Femur (tissue), 1 donor: ENCODE measurements at regions not wholly inside any gene's neighbourhood (a gene's known extent, or its start where the extent isn't known, plus 50 kb on each side); places are given as distances from the start of the nearest gene placed in this dataset.
"Not testable (repeated sequence)": the region's sequence is repeated elsewhere in the genome, so short reads cannot be mapped to it uniquely, and the experiment has no call there.

ENCODE experiments used
- DNase-seq: peaks from one replicate; pipeline ENCODE4 v3.0.0-alpha.2; 2017

GRCh38 chr1:149366402-149366801 lies 108.4 kb upstream of the NBPF19 start:
- not testable (repeated sequence) for DNase-seq

DNA sequence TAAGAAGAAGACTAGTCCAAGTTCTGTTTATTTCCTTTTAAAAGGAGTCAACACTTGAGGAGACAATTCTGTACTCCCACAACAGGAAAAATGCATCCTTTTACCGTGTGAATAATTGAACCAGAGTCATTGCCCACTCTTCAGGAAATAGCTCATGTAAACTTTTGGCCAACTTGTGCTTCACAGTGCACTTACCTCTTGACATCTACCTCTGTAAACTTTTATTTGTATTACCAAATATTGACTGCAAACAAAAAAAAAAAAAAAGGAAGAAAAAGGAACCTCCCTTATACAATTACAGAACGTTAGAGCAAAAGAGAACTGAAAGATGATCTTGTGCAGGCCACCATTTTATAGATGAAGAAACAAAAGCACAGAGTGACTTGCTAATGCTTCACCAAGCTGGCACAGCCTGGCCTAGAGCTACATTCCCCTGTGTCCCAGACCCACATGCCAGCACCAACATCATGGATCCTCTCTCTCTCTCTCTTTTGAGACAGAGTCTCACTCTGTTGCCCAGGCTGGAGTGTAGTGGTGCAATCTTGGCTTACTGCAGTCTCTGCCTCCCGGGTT lies 107.3 kb upstream of the NBPF19 start:
- DNase-seq, result not testable (repeated sequence)

GRCh38 chr1:149368337-149368736 lies 106.5 kb upstream of the NBPF19 start:
- not testable (repeated sequence) for DNase-seq

DNA sequence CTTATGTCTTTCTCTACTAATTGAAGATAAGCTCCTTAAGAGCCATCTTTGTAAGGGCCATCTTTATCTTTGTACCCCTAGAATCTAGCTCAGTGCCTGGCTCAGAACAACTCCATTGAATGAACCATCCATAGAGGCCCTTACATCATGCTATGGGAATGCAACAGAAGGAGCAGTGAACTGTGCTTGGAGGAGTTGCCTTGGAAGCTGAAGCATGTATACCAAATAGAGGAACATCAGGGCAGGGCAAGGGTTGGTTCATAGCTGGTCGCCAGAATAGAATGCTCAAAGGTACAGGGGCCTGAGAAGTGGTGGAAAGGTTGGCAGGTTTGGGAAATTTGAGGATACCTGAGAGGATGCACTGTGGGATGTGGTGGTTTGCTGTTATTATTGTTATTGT lies 105.8 kb upstream of the NBPF19 start:
- not testable (repeated sequence) for DNase-seq

- DNase-seq, result not testable (repeated sequence)
Observed at GRCh38 chr1:149371955-149372354, 102.9 kb upstream of the NBPF19 start.

DNA sequence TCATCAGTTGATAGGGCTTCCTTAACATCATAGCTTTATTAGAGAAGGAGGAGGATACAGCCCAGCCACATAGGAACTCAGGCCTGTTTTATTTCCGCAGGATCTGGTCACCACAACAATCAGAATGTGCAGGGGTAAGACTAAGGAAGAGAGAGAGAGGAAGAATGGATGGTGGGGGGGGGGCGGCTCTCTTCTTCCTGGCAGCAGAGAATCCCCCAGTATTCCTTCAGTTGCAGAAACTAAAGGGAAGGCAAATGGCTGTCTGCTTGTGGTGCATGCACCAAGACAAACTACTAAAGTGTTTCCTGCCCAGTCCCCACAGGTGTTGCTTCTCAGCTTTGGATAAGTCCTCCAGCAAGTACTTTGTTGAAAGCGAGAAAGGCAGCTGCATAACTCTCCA lies 96.4 kb upstream of the NBPF19 start:
- not testable (repeated sequence) for DNase-seq

DNA sequence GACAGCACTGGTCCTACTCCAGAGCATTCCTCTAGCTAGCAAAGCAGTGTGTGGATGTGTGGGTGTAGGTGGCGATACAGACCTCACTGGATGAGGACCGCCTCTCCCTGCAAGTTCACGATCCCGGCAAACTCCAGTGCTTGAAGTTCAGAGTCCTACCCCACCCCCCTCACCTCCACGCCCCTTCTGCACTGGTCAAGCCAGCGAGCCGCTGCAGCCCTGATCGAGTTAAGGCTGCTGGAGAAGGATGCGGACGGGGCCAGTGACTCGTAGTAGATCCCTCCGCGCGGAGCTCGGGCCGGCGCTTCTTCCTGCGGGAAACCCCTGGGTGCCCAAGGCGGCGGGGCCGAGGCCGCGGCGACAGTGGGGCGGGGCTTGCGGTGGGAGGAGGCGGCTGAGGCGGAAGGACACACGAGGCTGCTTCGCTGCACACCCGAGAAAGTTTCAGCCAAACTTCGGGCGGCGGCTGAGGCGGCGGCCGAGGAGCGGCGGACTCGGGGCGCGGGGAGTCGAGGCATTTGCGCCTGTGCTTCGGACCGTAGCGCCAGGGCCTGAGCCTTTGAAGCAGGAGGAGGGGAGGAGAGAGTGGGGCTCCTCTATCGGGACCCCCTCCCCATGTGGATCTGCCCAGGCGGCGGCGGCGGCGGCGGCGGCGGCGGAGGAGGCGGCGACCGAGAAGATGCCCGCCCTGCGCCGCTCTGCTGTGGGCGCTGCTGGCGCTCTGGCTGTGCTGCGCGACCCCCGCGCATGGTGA lies 84.5 kb upstream of the NBPF19 start:
- peak; percentile 82 for DNase-seq

DNA sequence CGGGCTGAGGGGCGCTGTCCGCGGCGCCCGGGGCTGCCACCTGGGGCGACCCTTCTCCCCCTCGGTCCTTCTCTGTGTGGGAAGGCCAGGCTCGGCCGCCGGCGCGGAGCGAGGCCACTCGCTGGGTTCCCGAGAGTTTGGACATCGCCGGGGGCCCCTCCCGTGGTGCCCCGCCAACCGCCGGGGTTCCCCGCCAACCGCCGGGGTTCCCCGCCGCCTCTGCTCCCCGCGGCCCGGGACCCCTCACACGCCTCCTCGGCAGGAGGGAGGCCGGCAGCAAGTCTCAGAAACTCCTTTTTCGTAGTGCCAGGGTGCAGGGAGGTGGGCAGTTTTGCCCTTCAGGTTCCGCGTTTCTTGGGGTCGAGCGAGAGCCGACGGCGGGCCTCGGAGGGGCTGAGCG lies 83.9 kb upstream of the NBPF19 start:
- not testable (repeated sequence) for DNase-seq

DNA sequence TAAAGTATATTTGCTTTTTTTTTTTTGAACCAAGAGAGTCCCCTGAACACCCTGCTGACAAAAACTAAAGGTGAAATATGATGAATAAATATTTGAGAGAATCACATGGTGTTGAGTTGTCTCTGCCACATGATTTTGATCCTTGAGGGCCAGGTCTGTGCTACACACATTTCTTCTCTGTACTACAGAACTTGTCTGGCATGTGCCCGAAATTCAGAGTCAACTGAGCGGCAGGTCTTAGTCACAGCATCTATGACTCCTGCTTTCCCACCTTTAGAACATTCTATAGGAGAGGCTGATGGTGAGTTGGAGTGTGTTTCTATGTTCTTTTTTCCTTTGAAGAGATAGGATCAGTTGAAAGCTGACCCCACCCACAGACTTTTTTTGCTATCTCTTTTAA lies 79.0 kb upstream of the NBPF19 start:
- DNase-seq, result not testable (repeated sequence)

- DNase-seq, result not testable (repeated sequence)
Observed at GRCh38 chr1:149398527-149398926, 76.3 kb upstream of the NBPF19 start.

- DNase-seq, result not testable (repeated sequence)
Observed at GRCh38 chr1:149408404-149408803, 66.4 kb upstream of the NBPF19 start.

- DNase-seq, result not testable (repeated sequence)
Observed at GRCh38 chr1:149415373-149415772, 59.5 kb upstream of the NBPF19 start.

GRCh38 chr1:149418782-149419181 lies 56.1 kb upstream of the NBPF19 start:
- not testable (repeated sequence) for DNase-seq

DNA sequence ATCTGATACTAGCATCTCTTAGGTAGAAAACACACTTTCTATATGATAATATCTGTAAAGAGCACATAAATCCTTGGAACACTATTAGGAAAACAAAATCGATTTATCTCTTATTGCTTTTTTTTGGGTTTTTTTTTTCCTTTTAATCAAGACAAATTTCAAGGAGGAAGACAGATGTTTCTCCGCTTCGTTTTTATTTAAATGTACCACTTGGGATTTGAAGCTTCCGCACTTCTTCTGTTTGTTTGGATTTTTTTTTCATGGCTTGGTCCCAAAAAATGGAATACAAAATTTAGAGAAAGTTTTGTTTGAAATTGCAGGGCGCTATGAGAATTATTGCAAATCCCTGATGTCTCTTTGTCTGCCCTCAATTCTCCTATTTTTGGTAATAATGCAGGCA lies 51.7 kb upstream of the NBPF19 start:
- DNase-seq, result not testable (repeated sequence)
